Astrocyte (in vitro differentiated cells and primary cell): ENCODE measurements at regions not wholly inside any gene's neighbourhood (a gene's known extent, or its start where the extent isn't known, plus 50 kb on each side); places are given as distances from the start of the nearest gene placed in this dataset.

ENCODE experiments used
- DNase-seq: peaks from one replicate; pipeline ENCODE4 v3.0.0-alpha.2; 2010; ENCODE audit warnings: low read depth
- FAIRE-seq: peaks from 2 replicates; lab custom pipeline; 2011; peaks lifted over from hg19 to GRCh38; lab: Jason Lieb, UNC
- H2AFZ ChIP-seq: 2 replicates; pipeline ENCODE4 v1.6.0; 2012; ENCODE audit warnings: low read depth, low read length, inconsistent platforms
- H3K27ac ChIP-seq: 2 replicates; pipeline ENCODE4 v1.5.1; 2011; ENCODE audit warnings: low read depth, low read length, inconsistent platforms
- H3K27me3 ChIP-seq: 2 replicates; pipeline ENCODE4 v1.6.0; 2011; ENCODE audit warnings: low read length, inconsistent platforms; ENCODE audit not compliant: insufficient read depth
- H3K36me3 ChIP-seq: 2 replicates; pipeline ENCODE4 v1.5.1; 2011; ENCODE audit warnings: low read length, inconsistent platforms; ENCODE audit not compliant: insufficient read depth
- H3K4me1 ChIP-seq: 2 replicates; pipeline ENCODE4 v1.5.1; 2011; ENCODE audit warnings: low read length, inconsistent platforms; ENCODE audit not compliant: insufficient read depth
- H3K4me2 ChIP-seq: 2 replicates; pipeline ENCODE4 v1.6.0; 2012; ENCODE audit warnings: low read length, inconsistent platforms
- H3K4me3 ChIP-seq: 2 replicates; pipeline ENCODE4 v1.5.1; 2011; ENCODE audit warnings: low read depth, mild to moderate bottlenecking, low read length, inconsistent platforms; ENCODE audit not compliant: insufficient read depth
- H3K79me2 ChIP-seq: 2 replicates; pipeline ENCODE4 v1.6.0; 2012; ENCODE audit warnings: mild to moderate bottlenecking, low read length, inconsistent platforms; ENCODE audit not compliant: insufficient read depth
- H3K9ac ChIP-seq: 2 replicates; pipeline ENCODE4 v1.6.0; 2012; ENCODE audit warnings: mild to moderate bottlenecking, low read length, inconsistent platforms
- H3K9me3 ChIP-seq: 2 replicates; pipeline ENCODE4 v1.5.1; 2012; ENCODE audit warnings: low read depth, mild to moderate bottlenecking, low read length, inconsistent platforms; ENCODE audit not compliant: insufficient read depth
- H4K20me1 ChIP-seq: 2 replicates; pipeline ENCODE4 v1.6.0; 2012; ENCODE audit warnings: low read length, inconsistent platforms; ENCODE audit not compliant: insufficient read depth
- H3K27ac Mint-ChIP-seq: one replicate; pipeline ENCODE4 v1.8.0; 2021; ENCODE audit warnings: mild to moderate bottlenecking, mixed read lengths; ENCODE audit not compliant: unreplicated experiment
- H3K27me3 Mint-ChIP-seq: one replicate; pipeline ENCODE4 v1.8.0; 2021; ENCODE audit warnings: low read depth, mixed read lengths; ENCODE audit not compliant: unreplicated experiment
- H3K36me3 Mint-ChIP-seq: one replicate; pipeline ENCODE4 v1.8.0; 2021; ENCODE audit warnings: low read depth, mixed read lengths; ENCODE audit not compliant: unreplicated experiment
- H3K4me1 Mint-ChIP-seq: one replicate; pipeline ENCODE4 v1.8.0; 2021; ENCODE audit warnings: low read depth, mixed read lengths; ENCODE audit not compliant: unreplicated experiment
- H3K4me3 Mint-ChIP-seq: one replicate; pipeline ENCODE4 v1.8.0; 2021; ENCODE audit warnings: mild to moderate bottlenecking, moderate library complexity, mixed read lengths; ENCODE audit not compliant: unreplicated experiment
- H3K9me3 Mint-ChIP-seq: one replicate; pipeline ENCODE4 v1.8.0; 2021; ENCODE audit warnings: mild to moderate bottlenecking, mixed read lengths; ENCODE audit not compliant: unreplicated experiment
- EZH2 ChIP-seq: IDR thresholded peaks from 2 replicates; pipeline ENCODE4 v1.6.1; 2012; ENCODE audit warnings: mild to moderate bottlenecking, low read length, inconsistent platforms; ENCODE audit not compliant: insufficient read depth
- TF ChIP-seq, protein P1 (sequence below): IDR thresholded peaks from 2 replicates; pipeline ENCODE4 v1.5.1; 2011; ENCODE audit warnings: low read depth, mild to moderate bottlenecking, inconsistent platforms, low read length, moderate library complexity; ENCODE audit not compliant: insufficient read depth

DNA sequence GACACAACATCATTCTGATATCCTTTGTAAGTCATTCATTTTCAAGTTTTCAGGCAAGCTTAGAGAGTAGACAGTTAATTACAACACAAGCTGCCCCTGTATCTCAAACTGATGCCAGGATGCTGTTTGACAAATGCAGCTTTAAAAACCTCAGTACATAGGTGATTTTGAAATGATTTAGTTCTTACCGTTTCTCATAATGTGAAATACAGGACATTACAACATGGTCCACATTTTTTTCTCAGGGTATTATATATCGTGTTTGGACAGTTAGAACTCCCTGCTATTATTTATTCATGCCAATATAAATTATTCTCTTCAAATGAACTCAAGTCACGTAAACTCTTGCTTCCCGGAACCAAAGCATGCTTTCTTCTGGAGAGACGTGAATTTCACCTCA lies 1013.9 kb downstream of the EPHA3 start:
- Mint-ChIP-seq H3K36me3 (no peaks in the 10 kb centered on the region), H3K9me3 (peaks cover 8% of the 10 kb centered on the region), H3K27me3 (no peaks in the 10 kb centered on the region), H3K4me1 (no peaks in the 10 kb centered on the region), H3K4me3 (no peak overlapping the region), H3K27ac (no peak overlapping the region)
- Histone ChIP-seq H3K4me3 (no peak overlapping the region), H3K36me3 (no peaks in the 10 kb centered on the region), H4K20me1 (no peaks in the 10 kb centered on the region), H3K9me3 (no peaks in the 10 kb centered on the region), H3K79me2 (no peaks in the 10 kb centered on the region), H2AFZ (no peak overlapping the region), H3K27me3 (no peaks in the 10 kb centered on the region), H3K4me1 (no peaks in the 10 kb centered on the region), H3K4me2 (no peak overlapping the region), H3K27ac (no peak overlapping the region), H3K9ac (no peak overlapping the region)
- DNase-seq (no peak), FAIRE-seq (no peak)
- TF ChIP-seq EZH2: no peak
- TF ChIP-seq, protein P1, sequence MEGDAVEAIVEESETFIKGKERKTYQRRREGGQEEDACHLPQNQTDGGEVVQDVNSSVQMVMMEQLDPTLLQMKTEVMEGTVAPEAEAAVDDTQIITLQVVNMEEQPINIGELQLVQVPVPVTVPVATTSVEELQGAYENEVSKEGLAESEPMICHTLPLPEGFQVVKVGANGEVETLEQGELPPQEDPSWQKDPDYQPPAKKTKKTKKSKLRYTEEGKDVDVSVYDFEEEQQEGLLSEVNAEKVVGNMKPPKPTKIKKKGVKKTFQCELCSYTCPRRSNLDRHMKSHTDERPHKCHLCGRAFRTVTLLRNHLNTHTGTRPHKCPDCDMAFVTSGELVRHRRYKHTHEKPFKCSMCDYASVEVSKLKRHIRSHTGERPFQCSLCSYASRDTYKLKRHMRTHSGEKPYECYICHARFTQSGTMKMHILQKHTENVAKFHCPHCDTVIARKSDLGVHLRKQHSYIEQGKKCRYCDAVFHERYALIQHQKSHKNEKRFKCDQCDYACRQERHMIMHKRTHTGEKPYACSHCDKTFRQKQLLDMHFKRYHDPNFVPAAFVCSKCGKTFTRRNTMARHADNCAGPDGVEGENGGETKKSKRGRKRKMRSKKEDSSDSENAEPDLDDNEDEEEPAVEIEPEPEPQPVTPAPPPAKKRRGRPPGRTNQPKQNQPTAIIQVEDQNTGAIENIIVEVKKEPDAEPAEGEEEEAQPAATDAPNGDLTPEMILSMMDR: no peak

DNA sequence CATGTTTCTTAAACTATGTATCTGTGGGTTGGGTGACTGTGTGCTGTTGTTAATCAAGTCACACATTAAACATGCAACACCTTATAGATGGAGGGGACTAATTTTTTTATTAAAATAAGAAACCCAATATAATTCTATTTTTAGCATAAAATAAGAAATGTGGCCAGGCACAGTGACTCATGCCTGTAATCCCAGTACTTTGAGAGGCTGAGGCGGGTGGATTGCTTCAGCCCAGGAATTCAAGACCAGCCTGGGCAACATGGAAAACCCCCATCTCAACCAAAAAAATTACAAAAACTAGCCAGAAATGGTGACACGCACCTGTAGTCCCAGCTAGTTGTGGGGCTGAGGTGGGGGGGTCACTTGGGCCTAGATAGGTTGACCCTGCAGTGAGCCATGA lies 1021.0 kb downstream of the EPHA3 start:
- no peak overlapping the region for H3K4me3 ChIP-seq

DNA sequence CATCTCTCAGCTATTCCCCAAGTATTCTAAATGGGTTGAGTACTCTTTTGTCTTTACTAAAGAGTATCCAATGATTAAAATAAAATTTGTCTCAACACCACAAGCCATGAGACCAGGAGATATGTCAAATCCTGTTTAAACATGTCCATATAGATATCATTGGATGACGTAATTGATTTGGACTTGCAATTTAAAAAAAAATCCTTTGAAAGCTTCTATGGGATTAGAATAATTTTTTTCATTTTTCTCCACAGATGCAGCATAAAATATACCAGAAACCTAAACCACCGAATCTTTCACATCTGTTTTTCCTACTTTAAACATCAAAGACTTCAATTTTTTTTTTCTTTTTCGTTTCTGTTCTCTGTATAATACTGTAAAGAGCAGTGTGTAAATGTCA lies 1022.3 kb downstream of the EPHA3 start:
- H3K4me1 Mint-ChIP-seq: no peaks in the 10 kb centered on the region
- H3K4me3 ChIP-seq: no peak overlapping the region
- no peak overlapping the region for H3K27ac ChIP-seq
- no peak overlapping the region for H3K27ac Mint-ChIP-seq
- peaks cover 4% of the 10 kb centered on the region for H3K9me3 Mint-ChIP-seq
- H3K4me3 Mint-ChIP-seq: no peak overlapping the region
- TF ChIP-seq, protein P1: no peak
- no peak for TF ChIP-seq EZH2
- no peaks in the 10 kb centered on the region for H4K20me1 ChIP-seq
- H2AFZ ChIP-seq: no peak overlapping the region
- H3K27me3 ChIP-seq: no peaks in the 10 kb centered on the region
- no peaks in the 10 kb centered on the region for H3K4me1 ChIP-seq
- no peaks in the 10 kb centered on the region for H3K36me3 Mint-ChIP-seq
- H3K36me3 ChIP-seq: no peaks in the 10 kb centered on the region
- no peak overlapping the region for H3K9ac ChIP-seq
- DNase-seq (no peak), FAIRE-seq (no peak)
- H3K79me2 ChIP-seq: no peaks in the 10 kb centered on the region
- H3K27me3 Mint-ChIP-seq: no peaks in the 10 kb centered on the region
- H3K4me2 ChIP-seq: no peak overlapping the region
- H3K9me3 ChIP-seq: no peaks in the 10 kb centered on the region

More for the DNA sequence above, 1021.0 kb downstream of the EPHA3 start:
- no peak overlapping the region for H3K27ac Mint-ChIP-seq
- Histone ChIP-seq H3K4me2 (no peak overlapping the region), H3K79me2 (no peaks in the 10 kb centered on the region), H3K36me3 (no peaks in the 10 kb centered on the region), H3K27me3 (no peaks in the 10 kb centered on the region), H3K9me3 (no peaks in the 10 kb centered on the region), H3K4me1 (no peaks in the 10 kb centered on the region), H3K9ac (no peak overlapping the region), H3K27ac (no peak overlapping the region), H4K20me1 (no peaks in the 10 kb centered on the region), H2AFZ (no peak overlapping the region)
- DNase-seq (no peak), FAIRE-seq (no peak)
- H3K9me3 Mint-ChIP-seq: peaks cover 4% of the 10 kb centered on the region
- H3K27me3 Mint-ChIP-seq: no peaks in the 10 kb centered on the region
- TF ChIP-seq EZH2: no peak
- TF ChIP-seq, protein P1: no peak
- H3K4me3 Mint-ChIP-seq: no peak overlapping the region
- no peaks in the 10 kb centered on the region for H3K4me1 Mint-ChIP-seq
- no peaks in the 10 kb centered on the region for H3K36me3 Mint-ChIP-seq
